ENCODE measurements at regions not wholly inside any gene's neighbourhood (a gene's known extent, or its start where the extent isn't known, plus 50 kb on each side); places are given as distances from the start of the nearest gene placed in this dataset.

DNA sequence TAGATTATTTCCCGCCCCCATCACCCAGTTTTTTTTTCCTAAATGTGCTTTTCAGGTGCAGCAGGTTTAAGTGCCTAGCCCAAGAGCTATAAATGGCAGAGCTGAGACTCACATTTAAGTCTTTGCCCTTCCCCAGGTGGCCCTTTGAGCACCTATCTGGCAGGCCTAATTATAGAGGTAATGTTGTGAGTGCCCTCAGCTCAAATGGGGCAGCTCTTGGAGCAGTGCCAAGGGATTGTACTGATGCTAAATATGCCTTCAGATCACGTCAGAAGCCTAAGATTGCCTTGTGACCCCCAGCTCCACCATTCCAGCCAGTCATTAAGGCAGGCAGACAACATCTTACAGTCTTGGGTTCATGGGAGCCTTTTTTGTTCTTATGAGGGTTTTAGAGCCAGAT is 159.5 kb downstream of the RPLP1 start:
- ATAC-seq (no peak), DNase-seq (ENCODE audit: low spot score) (no peak)
- Mint-ChIP-seq H3K4me3 (no peak overlapping the region), H3K27ac (no peak overlapping the region), H3K36me3 (no peaks in the 10 kb centered on the region), H3K4me1 (no peaks in the 10 kb centered on the region), H3K27me3 (ENCODE audit: low read depth) (no peaks in the 10 kb centered on the region), H3K9me3 (no peaks in the 10 kb centered on the region)
- no peak for TF ChIP-seq OVOL2 (CRISPR knock-in tag; IDR thresholded peaks at IDR 0.05; ENCODE audit: borderline replicate concordance)
- TF ChIP-seq ZNF396 (CRISPR knock-in tag; IDR thresholded peaks at IDR 0.05; ENCODE audit: borderline replicate concordance) = no peak
- TF ChIP-seq, protein P1, sequence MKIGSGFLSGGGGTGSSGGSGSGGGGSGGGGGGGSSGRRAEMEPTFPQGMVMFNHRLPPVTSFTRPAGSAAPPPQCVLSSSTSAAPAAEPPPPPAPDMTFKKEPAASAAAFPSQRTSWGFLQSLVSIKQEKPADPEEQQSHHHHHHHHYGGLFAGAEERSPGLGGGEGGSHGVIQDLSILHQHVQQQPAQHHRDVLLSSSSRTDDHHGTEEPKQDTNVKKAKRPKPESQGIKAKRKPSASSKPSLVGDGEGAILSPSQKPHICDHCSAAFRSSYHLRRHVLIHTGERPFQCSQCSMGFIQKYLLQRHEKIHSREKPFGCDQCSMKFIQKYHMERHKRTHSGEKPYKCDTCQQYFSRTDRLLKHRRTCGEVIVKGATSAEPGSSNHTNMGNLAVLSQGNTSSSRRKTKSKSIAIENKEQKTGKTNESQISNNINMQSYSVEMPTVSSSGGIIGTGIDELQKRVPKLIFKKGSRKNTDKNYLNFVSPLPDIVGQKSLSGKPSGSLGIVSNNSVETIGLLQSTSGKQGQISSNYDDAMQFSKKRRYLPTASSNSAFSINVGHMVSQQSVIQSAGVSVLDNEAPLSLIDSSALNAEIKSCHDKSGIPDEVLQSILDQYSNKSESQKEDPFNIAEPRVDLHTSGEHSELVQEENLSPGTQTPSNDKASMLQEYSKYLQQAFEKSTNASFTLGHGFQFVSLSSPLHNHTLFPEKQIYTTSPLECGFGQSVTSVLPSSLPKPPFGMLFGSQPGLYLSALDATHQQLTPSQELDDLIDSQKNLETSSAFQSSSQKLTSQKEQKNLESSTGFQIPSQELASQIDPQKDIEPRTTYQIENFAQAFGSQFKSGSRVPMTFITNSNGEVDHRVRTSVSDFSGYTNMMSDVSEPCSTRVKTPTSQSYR (CRISPR knock-in tag; IDR thresholded peaks at IDR 0.05) = no peak
- no peak for TF ChIP-seq GABPB1 (CRISPR knock-in tag; IDR thresholded peaks at IDR 0.05)
- TF ChIP-seq, protein P2, sequence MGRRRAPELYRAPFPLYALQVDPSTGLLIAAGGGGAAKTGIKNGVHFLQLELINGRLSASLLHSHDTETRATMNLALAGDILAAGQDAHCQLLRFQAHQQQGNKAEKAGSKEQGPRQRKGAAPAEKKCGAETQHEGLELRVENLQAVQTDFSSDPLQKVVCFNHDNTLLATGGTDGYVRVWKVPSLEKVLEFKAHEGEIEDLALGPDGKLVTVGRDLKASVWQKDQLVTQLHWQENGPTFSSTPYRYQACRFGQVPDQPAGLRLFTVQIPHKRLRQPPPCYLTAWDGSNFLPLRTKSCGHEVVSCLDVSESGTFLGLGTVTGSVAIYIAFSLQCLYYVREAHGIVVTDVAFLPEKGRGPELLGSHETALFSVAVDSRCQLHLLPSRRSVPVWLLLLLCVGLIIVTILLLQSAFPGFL (CRISPR knock-in tag; IDR thresholded peaks at IDR 0.05; ENCODE audit: borderline replicate concordance) = no peak
- TF ChIP-seq, protein P3, sequence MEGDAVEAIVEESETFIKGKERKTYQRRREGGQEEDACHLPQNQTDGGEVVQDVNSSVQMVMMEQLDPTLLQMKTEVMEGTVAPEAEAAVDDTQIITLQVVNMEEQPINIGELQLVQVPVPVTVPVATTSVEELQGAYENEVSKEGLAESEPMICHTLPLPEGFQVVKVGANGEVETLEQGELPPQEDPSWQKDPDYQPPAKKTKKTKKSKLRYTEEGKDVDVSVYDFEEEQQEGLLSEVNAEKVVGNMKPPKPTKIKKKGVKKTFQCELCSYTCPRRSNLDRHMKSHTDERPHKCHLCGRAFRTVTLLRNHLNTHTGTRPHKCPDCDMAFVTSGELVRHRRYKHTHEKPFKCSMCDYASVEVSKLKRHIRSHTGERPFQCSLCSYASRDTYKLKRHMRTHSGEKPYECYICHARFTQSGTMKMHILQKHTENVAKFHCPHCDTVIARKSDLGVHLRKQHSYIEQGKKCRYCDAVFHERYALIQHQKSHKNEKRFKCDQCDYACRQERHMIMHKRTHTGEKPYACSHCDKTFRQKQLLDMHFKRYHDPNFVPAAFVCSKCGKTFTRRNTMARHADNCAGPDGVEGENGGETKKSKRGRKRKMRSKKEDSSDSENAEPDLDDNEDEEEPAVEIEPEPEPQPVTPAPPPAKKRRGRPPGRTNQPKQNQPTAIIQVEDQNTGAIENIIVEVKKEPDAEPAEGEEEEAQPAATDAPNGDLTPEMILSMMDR (IDR thresholded peaks at IDR 0.05) = no peak
- no peak for TF ChIP-seq ZNF138 (CRISPR knock-in tag; conservative IDR thresholded peaks at IDR 0.05)
- no peak for TF ChIP-seq ZBTB21 (CRISPR knock-in tag; IDR thresholded peaks at IDR 0.05; ENCODE audit: borderline replicate concordance)
- TF ChIP-seq CBFB (CRISPR knock-in tag; IDR thresholded peaks at IDR 0.05; ENCODE audit: low read depth) = no peak
- no peak for TF ChIP-seq KAT7 (CRISPR knock-in tag; IDR thresholded peaks at IDR 0.05; ENCODE audit: borderline replicate concordance)
- TF ChIP-seq, protein P4, sequence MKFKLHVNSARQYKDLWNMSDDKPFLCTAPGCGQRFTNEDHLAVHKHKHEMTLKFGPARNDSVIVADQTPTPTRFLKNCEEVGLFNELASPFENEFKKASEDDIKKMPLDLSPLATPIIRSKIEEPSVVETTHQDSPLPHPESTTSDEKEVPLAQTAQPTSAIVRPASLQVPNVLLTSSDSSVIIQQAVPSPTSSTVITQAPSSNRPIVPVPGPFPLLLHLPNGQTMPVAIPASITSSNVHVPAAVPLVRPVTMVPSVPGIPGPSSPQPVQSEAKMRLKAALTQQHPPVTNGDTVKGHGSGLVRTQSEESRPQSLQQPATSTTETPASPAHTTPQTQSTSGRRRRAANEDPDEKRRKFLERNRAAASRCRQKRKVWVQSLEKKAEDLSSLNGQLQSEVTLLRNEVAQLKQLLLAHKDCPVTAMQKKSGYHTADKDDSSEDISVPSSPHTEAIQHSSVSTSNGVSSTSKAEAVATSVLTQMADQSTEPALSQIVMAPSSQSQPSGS (CRISPR knock-in tag; IDR thresholded peaks at IDR 0.05; ENCODE audit: borderline replicate concordance, low read depth) = no peak
- TF ChIP-seq ATF1 (CRISPR knock-in tag; IDR thresholded peaks at IDR 0.05) = no peak
- no peak for TF ChIP-seq ZNF232 (CRISPR knock-in tag; IDR thresholded peaks at IDR 0.05)
- no peak for TF ChIP-seq FOXJ3 (CRISPR knock-in tag; IDR thresholded peaks at IDR 0.05; ENCODE audit: borderline replicate concordance)
- no peak for TF ChIP-seq ZNF671 (CRISPR knock-in tag; IDR thresholded peaks at IDR 0.05)
- TF ChIP-seq FOXK1 (CRISPR knock-in tag; IDR thresholded peaks at IDR 0.05) = no peak
- no peak for TF ChIP-seq NR2C2 (CRISPR knock-in tag; IDR thresholded peaks at IDR 0.05)
- TF ChIP-seq ZNF317 (CRISPR knock-in tag; IDR thresholded peaks at IDR 0.05; ENCODE audit: borderline replicate concordance, low read depth) = no peak
- ChIA-PET CTCF (no interaction called here), POLR2A (interaction anchor here (0.6 kb wide), 1 partner anchor 23 kb away, joined by 6 read pairs; no protein-coding TSS in a partner anchor)

DNA sequence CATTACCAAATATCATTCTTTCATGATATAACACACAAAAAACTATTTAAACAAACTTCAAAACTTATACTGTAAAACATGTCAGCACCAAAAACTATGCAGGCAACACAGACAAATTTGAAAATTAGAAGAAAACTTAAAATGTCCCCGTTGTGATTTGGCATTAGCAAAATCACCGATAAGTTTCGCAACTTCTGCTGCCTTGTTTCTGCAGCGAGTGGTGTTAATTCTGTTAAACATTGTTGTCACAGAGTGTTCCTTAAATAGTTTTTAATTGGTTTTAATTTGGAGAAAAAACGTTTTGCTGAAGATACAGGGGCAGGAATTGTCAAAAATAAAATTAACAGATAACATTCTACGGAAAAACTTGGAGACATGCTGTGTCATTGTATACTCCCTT is 160.6 kb downstream of the RPLP1 start:
- H3K9me3 Mint-ChIP-seq = no peaks in the 10 kb centered on the region
- H3K27ac Mint-ChIP-seq = no peak overlapping the region
- CTCF ChIA-PET = interaction anchor here (1.3 kb wide), 1 partner anchor 135 kb away, joined by 3 read pairs; no protein-coding TSS in a partner anchor
- POLR2A ChIA-PET = no interaction called here
- no peaks in the 10 kb centered on the region for H3K4me1 Mint-ChIP-seq
- no peaks in the 10 kb centered on the region for H3K27me3 Mint-ChIP-seq (ENCODE audit: low read depth)
- ATAC-seq (no peak), DNase-seq (ENCODE audit: low spot score) (no peak)
- no peak overlapping the region for H3K4me3 Mint-ChIP-seq
- H3K36me3 Mint-ChIP-seq = no peaks in the 10 kb centered on the region
- TF ChIP-seq, protein P1 (CRISPR knock-in tag; IDR thresholded peaks at IDR 0.05) = no peak
- TF ChIP-seq, protein P5, sequence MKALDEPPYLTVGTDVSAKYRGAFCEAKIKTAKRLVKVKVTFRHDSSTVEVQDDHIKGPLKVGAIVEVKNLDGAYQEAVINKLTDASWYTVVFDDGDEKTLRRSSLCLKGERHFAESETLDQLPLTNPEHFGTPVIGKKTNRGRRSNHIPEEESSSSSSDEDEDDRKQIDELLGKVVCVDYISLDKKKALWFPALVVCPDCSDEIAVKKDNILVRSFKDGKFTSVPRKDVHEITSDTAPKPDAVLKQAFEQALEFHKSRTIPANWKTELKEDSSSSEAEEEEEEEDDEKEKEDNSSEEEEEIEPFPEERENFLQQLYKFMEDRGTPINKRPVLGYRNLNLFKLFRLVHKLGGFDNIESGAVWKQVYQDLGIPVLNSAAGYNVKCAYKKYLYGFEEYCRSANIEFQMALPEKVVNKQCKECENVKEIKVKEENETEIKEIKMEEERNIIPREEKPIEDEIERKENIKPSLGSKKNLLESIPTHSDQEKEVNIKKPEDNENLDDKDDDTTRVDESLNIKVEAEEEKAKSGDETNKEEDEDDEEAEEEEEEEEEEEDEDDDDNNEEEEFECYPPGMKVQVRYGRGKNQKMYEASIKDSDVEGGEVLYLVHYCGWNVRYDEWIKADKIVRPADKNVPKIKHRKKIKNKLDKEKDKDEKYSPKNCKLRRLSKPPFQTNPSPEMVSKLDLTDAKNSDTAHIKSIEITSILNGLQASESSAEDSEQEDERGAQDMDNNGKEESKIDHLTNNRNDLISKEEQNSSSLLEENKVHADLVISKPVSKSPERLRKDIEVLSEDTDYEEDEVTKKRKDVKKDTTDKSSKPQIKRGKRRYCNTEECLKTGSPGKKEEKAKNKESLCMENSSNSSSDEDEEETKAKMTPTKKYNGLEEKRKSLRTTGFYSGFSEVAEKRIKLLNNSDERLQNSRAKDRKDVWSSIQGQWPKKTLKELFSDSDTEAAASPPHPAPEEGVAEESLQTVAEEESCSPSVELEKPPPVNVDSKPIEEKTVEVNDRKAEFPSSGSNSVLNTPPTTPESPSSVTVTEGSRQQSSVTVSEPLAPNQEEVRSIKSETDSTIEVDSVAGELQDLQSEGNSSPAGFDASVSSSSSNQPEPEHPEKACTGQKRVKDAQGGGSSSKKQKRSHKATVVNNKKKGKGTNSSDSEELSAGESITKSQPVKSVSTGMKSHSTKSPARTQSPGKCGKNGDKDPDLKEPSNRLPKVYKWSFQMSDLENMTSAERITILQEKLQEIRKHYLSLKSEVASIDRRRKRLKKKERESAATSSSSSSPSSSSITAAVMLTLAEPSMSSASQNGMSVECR (CRISPR knock-in tag; IDR thresholded peaks at IDR 0.05; ENCODE audit: borderline replicate concordance) = no peak
- TF ChIP-seq NR3C1 (CRISPR knock-in tag; conservative IDR thresholded peaks at IDR 0.05; ENCODE audit: low read depth) (no peak), FOXK1 (CRISPR knock-in tag; IDR thresholded peaks at IDR 0.05) (no peak)
- TF ChIP-seq, protein P6, sequence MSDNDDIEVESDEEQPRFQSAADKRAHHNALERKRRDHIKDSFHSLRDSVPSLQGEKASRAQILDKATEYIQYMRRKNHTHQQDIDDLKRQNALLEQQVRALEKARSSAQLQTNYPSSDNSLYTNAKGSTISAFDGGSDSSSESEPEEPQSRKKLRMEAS (CRISPR knock-in tag; IDR thresholded peaks at IDR 0.05) = no peak

Measured in WTC11 (cell line).